ENCODE measurements at regions not wholly inside any gene's neighbourhood (a gene's known extent, or its start where the extent isn't known, plus 50 kb on each side); places are given as distances from the start of the nearest gene placed in this dataset.

- no peak for DNase-seq (ENCODE audit: low read depth)
These were observed 131.3 kb upstream of the AGA start for GRCh38 chr4:177573507-177573906.

GRCh38 chr4:177574446-177574845 is 132.2 kb upstream of the AGA start:
- no peak for DNase-seq (ENCODE audit: low read depth)

DNA sequence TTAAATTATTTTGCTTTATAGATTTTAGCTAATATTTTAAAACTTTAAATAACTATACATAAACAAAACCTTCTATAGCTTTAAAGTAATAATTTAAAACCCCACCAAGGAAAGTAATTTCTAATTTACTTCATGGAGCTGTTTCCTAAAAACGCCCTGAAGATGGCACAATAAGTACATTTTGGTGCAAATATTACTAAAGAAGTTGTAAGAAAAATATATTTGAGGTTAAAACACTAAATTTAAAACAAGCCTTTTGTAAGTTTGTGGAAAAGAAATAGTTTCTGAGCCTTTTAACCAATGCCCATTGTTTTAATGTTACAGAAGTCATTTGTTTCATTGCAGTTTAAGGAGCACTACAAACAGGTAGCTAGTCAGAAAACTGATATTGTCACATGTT is 137.4 kb upstream of the AGA start:
- no peak for DNase-seq (ENCODE audit: low read depth)

GRCh38 chr4:177582992-177583391 is 140.8 kb upstream of the AGA start:
- no peak for DNase-seq (ENCODE audit: low read depth)

- no peak for DNase-seq (ENCODE audit: low read depth)
These were observed 145.8 kb upstream of the AGA start for GRCh38 chr4:177587989-177588388.

DNA sequence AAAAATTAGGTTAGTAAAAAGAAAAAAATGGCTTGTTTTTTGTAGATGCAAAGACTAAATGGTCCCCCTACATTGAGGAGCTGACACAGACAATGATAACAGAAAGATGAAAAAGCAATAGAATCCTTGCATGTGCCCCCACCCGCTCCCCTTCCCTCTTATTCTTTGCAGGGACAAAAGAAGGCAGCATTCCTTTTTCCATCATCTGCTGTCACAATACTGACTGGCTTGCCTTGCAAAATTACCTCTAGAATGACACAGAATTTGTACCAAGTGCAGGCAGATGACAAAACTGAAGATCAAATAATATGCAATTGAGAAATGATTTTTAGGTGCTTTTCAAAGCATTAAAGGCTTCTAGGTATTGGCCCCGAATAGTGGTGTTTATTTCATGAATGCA is 153.1 kb upstream of the AGA start:
- DNase-seq (ENCODE audit: low read depth): no peak

DNA sequence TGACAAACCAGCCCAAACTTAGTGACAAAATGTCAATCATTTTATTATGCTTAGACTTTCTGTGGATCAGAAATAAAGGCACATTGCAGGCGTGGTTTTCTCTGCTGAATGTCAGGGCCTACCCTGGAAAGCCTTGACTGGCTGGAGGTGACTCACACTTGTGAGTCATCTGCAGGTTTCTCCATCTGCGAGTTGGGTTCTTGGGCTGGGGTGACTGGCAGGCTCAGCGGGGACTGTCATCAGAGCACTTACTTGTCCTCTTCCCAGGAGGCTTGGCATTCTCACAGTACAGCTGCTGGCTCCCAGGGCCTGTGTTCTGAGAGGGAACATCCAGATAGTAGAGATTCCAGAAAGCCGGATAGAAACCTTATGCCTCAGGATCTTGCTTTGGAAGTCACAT is 153.8 kb upstream of the AGA start:
- no peak for DNase-seq (ENCODE audit: low read depth)

GRCh38 chr4:177596991-177597390 is 154.8 kb upstream of the AGA start:
- DNase-seq (ENCODE audit: low read depth): no peak

DNA sequence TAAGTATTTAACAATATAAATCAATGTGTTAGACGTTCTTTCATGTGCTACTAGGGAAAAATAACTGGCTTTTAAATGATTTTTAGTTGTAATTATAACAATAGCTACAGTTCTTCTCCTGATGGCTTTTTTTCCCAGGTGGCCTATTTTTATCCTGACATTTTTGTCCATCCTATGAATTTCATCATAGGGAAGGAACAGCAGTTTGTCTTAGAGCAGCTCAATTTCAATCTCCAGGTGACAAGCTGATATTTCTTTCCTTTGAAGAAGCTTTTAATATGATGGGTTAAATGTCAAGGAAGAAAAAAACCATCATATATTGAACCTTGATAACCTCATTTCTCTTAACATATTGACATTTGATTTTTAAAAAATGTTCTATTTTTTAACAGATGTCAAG is 163.0 kb upstream of the AGA start:
- no peak for DNase-seq (ENCODE audit: low read depth)

- DNase-seq (ENCODE audit: low read depth): no peak
These were observed 164.9 kb upstream of the AGA start for GRCh38 chr4:177607111-177607573.

DNA sequence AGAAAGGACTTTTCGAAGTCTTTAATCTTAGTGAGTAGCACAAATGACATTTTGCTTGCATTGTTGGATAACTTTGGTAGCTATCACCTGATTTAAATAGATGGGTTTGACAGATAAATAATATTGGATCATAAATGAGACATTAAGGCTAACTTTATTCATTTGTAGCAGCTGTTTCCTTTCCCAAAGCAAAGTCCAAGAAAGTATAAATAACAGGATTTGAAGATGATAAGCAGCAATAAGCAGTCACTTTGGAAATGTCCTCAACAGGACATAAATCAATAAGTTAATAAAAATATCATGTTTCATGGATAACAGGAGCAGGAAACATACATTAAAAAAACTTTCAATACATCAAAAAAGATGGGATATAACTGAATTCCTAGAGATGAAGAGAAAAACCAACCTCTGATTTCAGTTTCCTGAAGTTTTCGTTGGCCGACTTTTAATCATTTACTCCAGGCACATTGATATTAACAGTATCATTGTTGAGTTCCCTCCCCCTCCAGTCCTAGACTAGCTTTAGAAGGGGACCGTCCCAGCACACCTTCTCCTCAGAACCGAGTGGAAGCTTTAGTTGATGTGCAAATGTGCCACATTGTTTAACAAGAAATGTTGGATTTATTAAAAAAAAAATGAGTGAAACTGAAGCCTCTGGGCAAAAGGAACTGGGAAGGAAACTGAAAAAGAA is 169.9 kb upstream of the AGA start:
- no peak for DNase-seq (ENCODE audit: low read depth)

- no peak for DNase-seq (ENCODE audit: low read depth)
These were observed 170.4 kb upstream of the AGA start for GRCh38 chr4:177612684-177613083.

DNA sequence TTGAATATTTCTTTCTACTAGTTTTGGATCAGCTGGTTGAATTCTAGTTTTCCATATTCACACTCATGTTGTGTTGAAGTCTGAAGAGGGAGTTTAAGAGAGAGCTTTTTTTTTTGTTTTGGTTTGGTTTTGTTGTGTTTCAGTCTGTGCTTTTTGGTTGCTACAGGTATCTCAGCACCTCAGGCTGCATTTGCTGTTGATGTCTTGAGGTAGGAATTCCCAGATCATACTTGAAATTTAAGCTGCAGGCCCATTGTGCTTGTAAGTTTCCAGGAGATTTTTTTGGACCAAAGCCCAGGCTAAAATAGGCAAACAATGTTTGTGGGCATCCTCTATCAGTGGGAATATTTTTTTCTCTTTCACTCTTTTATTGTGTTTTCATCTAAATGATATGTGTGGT is 190.2 kb upstream of the AGA start:
- DNase-seq (ENCODE audit: low read depth): no peak

- no peak for DNase-seq (ENCODE audit: low read depth)
These were observed 196.6 kb upstream of the AGA start for GRCh38 chr4:177638871-177639270.

DNA sequence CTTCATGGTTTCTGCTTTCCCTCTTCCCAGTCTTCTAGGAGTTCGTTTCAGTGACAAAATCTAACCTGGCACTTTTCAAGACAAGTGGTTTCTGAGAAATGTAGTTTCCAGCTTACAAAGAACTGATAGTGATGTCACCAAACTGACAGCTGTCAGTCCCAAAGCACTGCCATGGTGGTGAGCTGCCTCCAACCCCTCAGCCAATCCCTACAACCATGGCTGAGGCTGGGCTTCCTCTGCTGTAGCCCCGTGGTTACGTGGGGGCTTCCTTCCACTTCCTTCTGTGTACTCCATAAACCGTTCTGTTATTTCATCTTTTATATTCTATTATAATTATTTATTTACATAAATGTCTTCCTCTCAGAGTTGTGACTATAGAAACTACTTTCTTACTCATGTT is 198.6 kb upstream of the AGA start:
- no peak for DNase-seq (ENCODE audit: low read depth)

DNA sequence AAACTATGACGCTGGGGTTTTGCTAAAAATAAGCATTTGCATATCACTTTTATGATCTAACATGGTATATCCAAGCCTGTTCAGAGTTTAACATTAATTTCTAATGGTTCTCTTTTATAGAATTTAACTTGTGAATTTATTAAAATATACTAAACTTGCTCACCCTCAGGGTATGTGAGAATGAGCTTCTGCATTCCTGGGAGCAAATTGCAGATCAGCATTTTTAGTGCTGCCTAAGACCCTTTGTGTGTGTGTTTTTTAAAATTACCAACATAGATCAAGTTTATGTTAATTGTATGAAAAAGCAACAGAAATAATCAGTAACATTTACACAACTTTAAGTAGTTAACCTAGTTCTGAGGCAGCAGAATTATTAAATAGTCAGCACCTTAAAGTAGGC is 218.0 kb upstream of the AGA start:
- no peak for DNase-seq (ENCODE audit: low read depth)

GRCh38 chr4:177667687-177668086 is 225.4 kb upstream of the AGA start:
- no peak for DNase-seq (ENCODE audit: low read depth)

DNA sequence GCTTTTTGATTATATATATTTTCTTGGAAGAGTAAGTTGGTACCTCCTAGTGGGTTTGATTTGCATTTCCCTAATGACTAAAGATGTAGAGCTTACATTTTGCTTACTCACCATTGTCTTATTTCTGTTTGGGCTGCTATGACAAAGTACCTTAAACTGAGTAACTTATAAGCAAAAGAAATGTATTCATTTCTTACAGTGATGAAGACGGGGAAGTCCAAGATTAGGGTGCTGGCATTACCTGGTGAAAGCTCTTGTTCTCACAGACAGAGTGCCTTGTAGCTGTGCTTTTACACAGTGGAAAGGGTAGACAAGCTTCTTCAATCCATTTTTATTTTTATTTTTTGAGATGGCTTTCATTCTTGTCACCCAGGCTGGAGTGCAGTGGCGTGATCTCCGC is 229.2 kb upstream of the AGA start:
- DNase-seq (ENCODE audit: low read depth): no peak

GRCh38 chr4:177671845-177672244 is 229.6 kb upstream of the AGA start:
- no peak for DNase-seq (ENCODE audit: low read depth)

- no peak for DNase-seq (ENCODE audit: low read depth)
These were observed 231.8 kb upstream of the AGA start for GRCh38 chr4:177673985-177674489.

GRCh38 chr4:177680308-177680707 is 238.1 kb upstream of the AGA start:
- DNase-seq (ENCODE audit: low read depth): no peak

GRCh38 chr4:177681902-177682301 is 239.7 kb upstream of the AGA start:
- DNase-seq (ENCODE audit: low read depth): no peak

GRCh38 chr4:177687117-177687516 is 244.9 kb upstream of the AGA start:
- DNase-seq (ENCODE audit: low read depth): no peak

GRCh38 chr4:177692907-177693306 is 250.7 kb upstream of the AGA start:
- DNase-seq (ENCODE audit: low read depth): no peak
